DND-41 (cell line): ENCODE measurements at regions not wholly inside any gene's neighbourhood (a gene's known extent, or its start where the extent isn't known, plus 50 kb on each side); places are given as distances from the start of the nearest gene placed in this dataset.

Experiments used
- ATAC-seq: fragments of 200-7000 bp; cut with Tn5 transposase; 3 replicates; pipeline ENCODE4 v1.9.1; 2021; ENCODE audit warnings: low read depth; ENCODE audit not compliant: insufficient read depth
- DNase-seq: peaks from one replicate; pipeline ENCODE4 v3.0.0-alpha.2; 2020
- H2AFZ ChIP-seq: 2 replicates; pipeline ENCODE4 v1.6.0; 2012; ENCODE audit warnings: low read depth, low read length
- H3K27ac ChIP-seq: 2 replicates; pipeline ENCODE4 v1.5.1; 2012; ENCODE audit warnings: low read length, inconsistent platforms
- H3K27me3 ChIP-seq: fragments of 200-600 bp; sonication (generic); 2 replicates; pipeline ENCODE4 v1.6.0; 2012; ENCODE audit warnings: low read length, mild to moderate bottlenecking, inconsistent platforms; ENCODE audit not compliant: insufficient read depth, poor library complexity
- H3K36me3 ChIP-seq: 2 replicates; pipeline ENCODE4 v1.5.1; 2012; ENCODE audit warnings: low read length, inconsistent platforms; ENCODE audit not compliant: insufficient read depth
- H3K4me1 ChIP-seq: 2 replicates; pipeline ENCODE4 v1.5.1; 2012; ENCODE audit warnings: mild to moderate bottlenecking, low read length; ENCODE audit not compliant: insufficient read depth
- H3K4me2 ChIP-seq: 2 replicates; pipeline ENCODE4 v1.6.0; 2012; ENCODE audit warnings: mild to moderate bottlenecking, moderate library complexity, low read length, inconsistent platforms; ENCODE audit not compliant: insufficient read depth
- H3K4me3 ChIP-seq, 2 experiments: fragments of 200-600 bp in 1 of 2; shearing (Covaris generic) in 1 of 2; 2 replicates each; pipeline ENCODE4 v1.5.1; 2012 to 2016; ENCODE audit warnings: inconsistent platforms in 2 of 2, low read length in 2 of 2, mild to moderate bottlenecking in 2 of 2, low read depth in 1 of 2, moderate library complexity in 1 of 2
- H3K79me2 ChIP-seq: 2 replicates; pipeline ENCODE4 v1.6.0; 2012; ENCODE audit warnings: low read length, inconsistent platforms; ENCODE audit not compliant: insufficient read depth
- H3K9ac ChIP-seq: 2 replicates; pipeline ENCODE4 v1.6.0; 2012; ENCODE audit warnings: low read depth, mild to moderate bottlenecking, inconsistent platforms, low read length, moderate library complexity
- H3K9me3 ChIP-seq: 2 replicates; pipeline ENCODE4 v1.5.1; 2012; ENCODE audit warnings: low read length, moderate library complexity, mild to moderate bottlenecking, inconsistent platforms; ENCODE audit not compliant: insufficient read depth, severe bottlenecking
- H4K20me1 ChIP-seq: 2 replicates; pipeline ENCODE4 v1.6.0; 2012; ENCODE audit warnings: low read length; ENCODE audit not compliant: insufficient read depth
- CTCF ChIP-seq: IDR thresholded peaks from 2 replicates; pipeline ENCODE4 v1.5.1; 2012; ENCODE audit warnings: borderline replicate concordance, low read length, moderate library complexity, mild to moderate bottlenecking; ENCODE audit not compliant: poor library complexity, severe bottlenecking; ENCODE audit errors: extremely low read depth
- EZH2 ChIP-seq: IDR thresholded peaks from 3 replicates; pipeline ENCODE4 v1.6.1; 2012; ENCODE audit warnings: borderline replicate concordance, low read depth, mild to moderate bottlenecking, moderate library complexity, low read length, inconsistent platforms; ENCODE audit not compliant: severe bottlenecking

- ATAC-seq = no peak
- Histone ChIP-seq H3K4me2 (no peak overlapping the region), H3K4me1 (peaks cover 24% of the 10 kb centered on the region), H3K27me3 (no peaks in the 10 kb centered on the region), H3K36me3 (no peaks in the 10 kb centered on the region), H3K9me3 (no peaks in the 10 kb centered on the region), H3K79me2 (no peaks in the 10 kb centered on the region), H3K4me3 (no peak overlapping the region), H3K9ac (no peak overlapping the region), H3K27ac (no peak overlapping the region), H4K20me1 (no peaks in the 10 kb centered on the region), H2AFZ (no peak overlapping the region)
- no peak for TF ChIP-seq CTCF
- no peak for TF ChIP-seq EZH2
- no peak for DNase-seq
These were observed 490.4 kb downstream of the IRX1 start for GRCh38 chr5:4086081-4086480.

DNA sequence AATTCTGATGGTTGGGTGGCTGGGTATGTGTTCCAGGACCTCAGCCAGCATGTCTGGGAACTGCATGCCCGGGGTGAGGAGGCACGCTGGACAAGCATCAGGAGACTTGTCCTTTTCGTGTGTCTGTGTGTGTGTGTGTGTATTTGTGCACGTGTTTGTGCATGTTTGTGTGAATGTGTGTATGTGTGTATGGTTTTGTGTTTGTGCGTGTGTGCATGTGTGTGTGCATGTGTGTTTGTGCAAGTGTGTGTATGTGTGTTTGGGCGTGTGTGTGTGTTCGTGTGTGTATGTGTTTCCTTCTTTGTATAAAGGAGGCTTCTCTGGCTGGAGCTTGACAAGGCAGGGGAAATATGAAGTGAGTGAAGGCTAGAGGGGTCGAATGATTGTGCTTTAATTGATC is 491.5 kb downstream of the IRX1 start:
- no peak for TF ChIP-seq CTCF
- TF ChIP-seq EZH2 = no peak
- no peaks in the 10 kb centered on the region for H4K20me1 ChIP-seq
- DNase-seq = no peak

DNA sequence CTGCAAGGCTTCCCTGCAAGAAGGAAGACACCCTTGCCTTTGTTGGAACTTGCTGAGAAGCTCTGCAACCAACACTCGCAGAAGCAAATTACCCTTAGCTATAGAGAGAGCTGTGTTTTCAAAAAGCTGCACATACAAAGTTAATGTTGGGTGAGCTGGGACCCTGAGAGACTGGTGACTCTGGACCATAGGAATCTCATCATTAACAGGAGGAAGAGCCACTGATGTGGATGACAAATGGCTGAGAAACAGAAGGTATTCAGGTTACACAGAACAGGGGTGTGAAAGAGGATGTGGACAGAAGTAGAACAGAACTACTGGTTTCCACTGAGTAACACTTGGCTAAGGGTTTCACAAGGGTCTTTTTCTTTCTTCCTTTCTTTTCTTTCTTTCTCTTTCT is 493.5 kb downstream of the IRX1 start:
- ATAC-seq (no peak), DNase-seq (no peak)
- Histone ChIP-seq H3K79me2 (no peaks in the 10 kb centered on the region), H2AFZ (peak overlapping the region; percentile 56), H4K20me1 (no peaks in the 10 kb centered on the region), H3K27me3 (no peaks in the 10 kb centered on the region), H3K4me2 (no peak overlapping the region), H3K36me3 (no peaks in the 10 kb centered on the region), H3K9me3 (no peaks in the 10 kb centered on the region), H3K4me1 (peaks cover 41% of the 10 kb centered on the region), H3K9ac (no peak overlapping the region), H3K4me3 (no peak overlapping the region), H3K27ac (peak overlapping the region; percentile 61)
- TF ChIP-seq EZH2 (no peak), CTCF (no peak)

More for the DNA sequence above, 491.5 kb downstream of the IRX1 start:
- no peak overlapping the region for H3K4me2 ChIP-seq
- no peak overlapping the region for H2AFZ ChIP-seq
- H3K9me3 ChIP-seq = no peaks in the 10 kb centered on the region
- H3K79me2 ChIP-seq = no peaks in the 10 kb centered on the region
- no peaks in the 10 kb centered on the region for H3K36me3 ChIP-seq
- H3K27ac ChIP-seq = no peak overlapping the region; the same call in 1 of the 2 replicates
- H3K27me3 ChIP-seq = no peaks in the 10 kb centered on the region
- H3K4me3 ChIP-seq = no peak overlapping the region
- H3K9ac ChIP-seq = no peak overlapping the region
- peaks cover 26% of the 10 kb centered on the region for H3K4me1 ChIP-seq
- ATAC-seq = no peak

DNA sequence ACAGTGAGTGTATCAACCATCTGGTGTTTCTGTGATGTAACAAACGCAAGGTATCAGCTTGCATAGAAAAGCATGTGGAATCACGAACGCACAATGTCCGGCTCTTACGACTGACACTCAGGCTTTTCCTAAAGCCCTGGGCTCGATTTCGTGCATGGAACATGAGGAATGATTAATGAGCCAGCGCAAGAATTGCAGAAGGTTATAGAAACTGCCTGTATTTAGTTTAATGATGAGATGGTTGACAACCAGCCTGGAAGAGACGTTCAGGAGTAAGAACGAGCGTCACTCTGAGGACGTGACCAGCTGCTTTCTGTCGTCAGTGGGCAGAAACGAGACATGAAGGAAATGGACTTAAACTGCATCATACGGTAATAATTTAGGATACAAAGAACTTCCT is 497.6 kb downstream of the IRX1 start:
- DNase-seq = no peak
- Histone ChIP-seq H4K20me1 (no peaks in the 10 kb centered on the region), H3K9ac (peak overlapping the region; percentile 54), H3K36me3 (no peaks in the 10 kb centered on the region), H3K4me2 (peak overlapping the region; percentile 40; the same call in 1 of the 2 replicates), H3K4me1 (peaks cover 60% of the 10 kb centered on the region), H3K27ac (peak overlapping the region; percentile 92), H3K4me3 (peak overlapping the region in 1 of 2 experiments; percentile 8; a peak in 1 of 4 replicates), H3K27me3 (no peaks in the 10 kb centered on the region), H3K9me3 (no peaks in the 10 kb centered on the region), H2AFZ (peak overlapping the region; percentile 40), H3K79me2 (no peaks in the 10 kb centered on the region)
- TF ChIP-seq EZH2 (no peak), CTCF (no peak)
- ATAC-seq = no peak
